Fibroblast of lung (primary cell): ENCODE measurements at regions not wholly inside any gene's neighbourhood (a gene's known extent, or its start where the extent isn't known, plus 50 kb on each side); places are given as distances from the start of the nearest gene placed in this dataset.

ENCODE experiments used
- DNase-seq, 2 donors: peaks; one replicate each; pipeline versions ENCODE4 v3.0.0 to v3.0.0-alpha.2; 2010; ENCODE audit warnings: low read depth in 2 of 2
- H2AFZ ChIP-seq: 2 replicates; pipeline ENCODE4 v1.5.1; 2012; ENCODE audit warnings: low read length, control low read depth, inconsistent platforms
- H3K27ac ChIP-seq: 2 replicates; pipeline ENCODE4 v1.5.1; 2011; ENCODE audit warnings: low read length, control low read depth; ENCODE audit not compliant: insufficient read depth
- H3K27me3 ChIP-seq: 2 replicates; pipeline ENCODE4 v1.5.1; 2011; ENCODE audit warnings: mild to moderate bottlenecking, low read length; ENCODE audit not compliant: control insufficient read depth, insufficient read depth
- H3K36me3 ChIP-seq: 2 replicates; pipeline ENCODE4 v1.5.1; 2011; ENCODE audit warnings: low read length; ENCODE audit not compliant: control insufficient read depth, insufficient read depth
- H3K4me1 ChIP-seq: 2 replicates; pipeline ENCODE4 v1.5.1; 2011; ENCODE audit warnings: low read length; ENCODE audit not compliant: control insufficient read depth, insufficient read depth; ENCODE audit errors: extremely low read depth
- H3K4me2 ChIP-seq: 2 replicates; pipeline ENCODE4 v1.5.1; 2011; ENCODE audit warnings: low read length, control low read depth; ENCODE audit not compliant: insufficient read depth; ENCODE audit errors: extremely low read depth
- H3K4me3 ChIP-seq, 4 experiments: fragments of 200-600 bp in 1 of 4; sonication (generic) in 1 of 4; replicated peaks in 1 of 4; 2 replicates each; pipeline ENCODE4 v1.5.1; 2011 to 2016; ENCODE audit warnings: low read length in 4 of 4, low read depth in 3 of 4, mild to moderate bottlenecking in 3 of 4, control low read depth in 2 of 4, inconsistent platforms in 1 of 4, mixed read lengths in 1 of 4; ENCODE audit not compliant: insufficient read depth in 1 of 4; ENCODE audit errors: control extremely low read depth in 1 of 4
- H3K79me2 ChIP-seq: 2 replicates; pipeline ENCODE4 v1.5.1; 2012; ENCODE audit warnings: mild to moderate bottlenecking, low read length, inconsistent platforms; ENCODE audit not compliant: control insufficient read depth, insufficient read depth
- H3K9ac ChIP-seq: 2 replicates; pipeline ENCODE4 v1.5.1; 2011; ENCODE audit warnings: mild to moderate bottlenecking, low read length, control low read depth; ENCODE audit not compliant: insufficient read depth
- H3K9me3 ChIP-seq: 2 replicates; pipeline ENCODE4 v1.5.1; 2012; ENCODE audit warnings: low read depth, low read length; ENCODE audit not compliant: control insufficient read depth, insufficient read depth
- H4K20me1 ChIP-seq: 2 replicates; pipeline ENCODE4 v1.5.1; 2011; ENCODE audit warnings: low read length; ENCODE audit not compliant: control insufficient read depth, insufficient read depth; ENCODE audit errors: extremely low read depth
- EZH2 ChIP-seq: IDR thresholded peaks from 2 replicates; pipeline ENCODE4 v1.5.1; 2012; ENCODE audit warnings: low read length, control low read depth, mild to moderate bottlenecking; ENCODE audit errors: missing control alignments
- TF ChIP-seq, protein P1 (sequence below), 2 donors: IDR thresholded peaks in 1 of 2; conservative IDR thresholded peaks in 1 of 2; 1 replicate in 1 of 2; 2 replicates in 1 of 2; pipeline ENCODE4 v1.5.1; 2011 to 2012; ENCODE audit warnings: low read length in 2 of 2, control low read depth in 1 of 2, inconsistent platforms in 1 of 2, low read depth in 1 of 2, mild to moderate bottlenecking in 1 of 2

DNA sequence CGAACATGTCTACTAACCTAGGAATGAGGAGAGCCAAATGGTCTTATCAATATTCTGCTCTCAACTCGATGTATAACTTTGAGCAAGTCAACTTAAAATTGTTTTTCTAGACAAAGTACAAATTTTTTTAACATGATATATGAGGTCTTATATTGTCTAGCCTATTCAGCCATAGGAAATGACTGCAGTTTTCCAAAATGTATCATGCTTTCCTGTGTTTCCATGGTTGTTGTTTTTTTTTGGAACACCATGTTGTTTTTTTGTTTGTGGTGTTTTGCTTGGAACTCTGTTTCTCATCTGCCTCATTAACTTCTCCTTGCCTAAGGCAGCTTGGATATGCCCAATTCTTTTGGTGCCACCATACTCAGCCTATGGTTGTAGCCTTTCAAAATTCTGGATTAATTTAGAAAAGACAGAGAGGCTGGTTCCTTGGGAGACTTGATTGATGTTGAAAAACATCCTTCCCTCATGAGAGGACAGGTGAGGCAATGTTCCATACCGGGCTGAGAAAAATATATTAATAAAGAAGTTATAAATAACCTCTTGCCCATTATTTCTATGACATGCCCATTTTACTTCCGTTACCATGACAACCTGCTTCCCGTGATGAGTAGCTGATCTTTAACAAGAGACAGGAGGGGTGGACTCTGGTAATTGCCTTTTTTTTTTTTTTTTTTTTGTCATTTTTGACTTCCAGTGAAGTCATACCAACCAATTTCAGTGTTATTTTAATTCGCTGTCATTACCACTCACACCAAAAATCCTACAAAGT, 687.9 kb upstream of the GRM7 start:
- H3K4me2 ChIP-seq = no peak overlapping the region
- TF ChIP-seq EZH2 = no peak
- TF ChIP-seq, protein P1, sequence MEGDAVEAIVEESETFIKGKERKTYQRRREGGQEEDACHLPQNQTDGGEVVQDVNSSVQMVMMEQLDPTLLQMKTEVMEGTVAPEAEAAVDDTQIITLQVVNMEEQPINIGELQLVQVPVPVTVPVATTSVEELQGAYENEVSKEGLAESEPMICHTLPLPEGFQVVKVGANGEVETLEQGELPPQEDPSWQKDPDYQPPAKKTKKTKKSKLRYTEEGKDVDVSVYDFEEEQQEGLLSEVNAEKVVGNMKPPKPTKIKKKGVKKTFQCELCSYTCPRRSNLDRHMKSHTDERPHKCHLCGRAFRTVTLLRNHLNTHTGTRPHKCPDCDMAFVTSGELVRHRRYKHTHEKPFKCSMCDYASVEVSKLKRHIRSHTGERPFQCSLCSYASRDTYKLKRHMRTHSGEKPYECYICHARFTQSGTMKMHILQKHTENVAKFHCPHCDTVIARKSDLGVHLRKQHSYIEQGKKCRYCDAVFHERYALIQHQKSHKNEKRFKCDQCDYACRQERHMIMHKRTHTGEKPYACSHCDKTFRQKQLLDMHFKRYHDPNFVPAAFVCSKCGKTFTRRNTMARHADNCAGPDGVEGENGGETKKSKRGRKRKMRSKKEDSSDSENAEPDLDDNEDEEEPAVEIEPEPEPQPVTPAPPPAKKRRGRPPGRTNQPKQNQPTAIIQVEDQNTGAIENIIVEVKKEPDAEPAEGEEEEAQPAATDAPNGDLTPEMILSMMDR (conservative IDR thresholded peaks at IDR 0.05 in 1 of 2, IDR thresholded peaks at IDR 0.05 in 1 of 2; ENCODE audit: low read depth in 1 of 2, low read length in 2 of 2) = no peak
- H3K36me3 ChIP-seq = no peaks in the 10 kb centered on the region
- no peaks in the 10 kb centered on the region for H3K27me3 ChIP-seq
- H4K20me1 ChIP-seq = no peaks in the 10 kb centered on the region
- no peak for DNase-seq
- H3K27ac ChIP-seq = no peak overlapping the region
- H3K4me3 ChIP-seq = no peak overlapping the region
- no peaks in the 10 kb centered on the region for H3K4me1 ChIP-seq
- no peak overlapping the region for H2AFZ ChIP-seq
- H3K79me2 ChIP-seq = no peaks in the 10 kb centered on the region
- no peaks in the 10 kb centered on the region for H3K9me3 ChIP-seq
- no peak overlapping the region for H3K9ac ChIP-seq

DNA sequence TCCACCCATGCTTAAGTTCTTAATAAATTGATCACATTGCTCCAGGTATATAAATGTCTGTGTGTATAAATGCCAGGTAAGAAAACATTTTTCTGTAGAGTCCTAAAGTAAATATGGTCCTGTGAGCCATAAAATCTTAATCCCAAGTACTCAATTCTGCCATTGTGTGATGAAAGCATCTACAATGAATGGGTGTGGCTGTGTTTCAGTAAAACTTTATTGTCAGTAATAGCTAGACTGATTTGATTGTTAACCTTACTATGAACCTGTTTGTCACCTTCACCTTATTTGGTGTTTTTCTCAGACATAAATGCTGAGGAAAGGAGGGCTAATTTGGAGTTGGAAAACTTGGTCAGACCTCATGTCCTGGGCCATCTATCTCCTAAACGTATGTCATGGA, 683.5 kb upstream of the GRM7 start:
- no peak overlapping the region for H3K9ac ChIP-seq
- H4K20me1 ChIP-seq = no peaks in the 10 kb centered on the region
- H3K9me3 ChIP-seq = no peaks in the 10 kb centered on the region
- no peaks in the 10 kb centered on the region for H3K27me3 ChIP-seq
- no peaks in the 10 kb centered on the region for H3K36me3 ChIP-seq
- no peaks in the 10 kb centered on the region for H3K4me1 ChIP-seq
- H3K4me2 ChIP-seq = no peak overlapping the region
- H3K27ac ChIP-seq = no peak overlapping the region
- TF ChIP-seq, protein P1 (conservative IDR thresholded peaks at IDR 0.05 in 1 of 2, IDR thresholded peaks at IDR 0.05 in 1 of 2; ENCODE audit: low read depth in 1 of 2, low read length in 2 of 2) = no peak
- no peak for TF ChIP-seq EZH2
- H3K79me2 ChIP-seq = no peaks in the 10 kb centered on the region
- H3K4me3 ChIP-seq = no peak overlapping the region
- H2AFZ ChIP-seq = no peak overlapping the region
- no peak for DNase-seq

DNA sequence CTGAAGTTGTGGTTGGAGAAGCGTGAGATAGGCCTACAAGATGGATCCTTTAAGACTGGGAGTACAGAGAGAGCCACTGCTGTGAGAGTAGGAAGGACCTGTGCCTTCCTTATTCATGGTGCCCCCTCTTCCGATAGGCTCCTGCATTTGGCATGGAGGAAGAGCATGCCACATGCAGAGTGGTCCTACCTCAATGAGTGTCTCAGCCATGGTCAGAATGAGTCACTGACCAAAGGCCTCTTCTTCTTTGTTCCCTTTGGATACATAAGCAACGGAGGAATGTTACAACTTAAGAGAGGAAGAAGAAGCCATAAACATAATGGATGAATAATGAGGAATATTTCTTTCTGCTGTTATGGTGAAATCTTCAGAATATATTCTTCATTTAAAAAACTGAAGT, 681.2 kb upstream of the GRM7 start:
- Histone ChIP-seq H3K4me2 (no peak overlapping the region), H3K27ac (no peak overlapping the region), H3K4me3 (no peak overlapping the region), H3K4me1 (no peaks in the 10 kb centered on the region), H3K36me3 (no peaks in the 10 kb centered on the region), H2AFZ (no peak overlapping the region), H3K9me3 (no peaks in the 10 kb centered on the region), H4K20me1 (no peaks in the 10 kb centered on the region), H3K79me2 (no peaks in the 10 kb centered on the region), H3K27me3 (no peaks in the 10 kb centered on the region), H3K9ac (no peak overlapping the region)
- DNase-seq = peak in 1 of 2 donors; percentile 86
- TF ChIP-seq, protein P1 (conservative IDR thresholded peaks at IDR 0.05 in 1 of 2, IDR thresholded peaks at IDR 0.05 in 1 of 2; ENCODE audit: low read depth in 1 of 2, low read length in 2 of 2) = no peak
- TF ChIP-seq EZH2 = no peak
